ENCODE measurements at regions not wholly inside any gene's neighbourhood (a gene's known extent, or its start where the extent isn't known, plus 50 kb on each side); places are given as distances from the start of the nearest gene placed in this dataset.

GRCh38 chr6:150711061-150711460, 111.4 kb downstream of the PLEKHG1 start:
- TF ChIP-seq CTCF (conservative IDR thresholded peaks at IDR 0.05), result no peak
- TF ChIP-seq EZH2 (IDR thresholded peaks at IDR 0.05; ENCODE audit: low read depth), result no peak

All from PC-9 (cell line).